Brain microvascular endothelial cell (primary cell): ENCODE measurements at regions not wholly inside any gene's neighbourhood (a gene's known extent, or its start where the extent isn't known, plus 50 kb on each side); places are given as distances from the start of the nearest gene placed in this dataset.
"Not testable (repeated sequence)": the region's sequence is repeated elsewhere in the genome, so short reads cannot be mapped to it uniquely, and the experiment has no call there.

Experiments used
- DNase-seq: peaks from one replicate; pipeline ENCODE4 v3.0.0-alpha.2; 2020
- H3K27ac ChIP-seq: fragments of 250-450 bp; sonication (Bioruptor Pico); 2 replicates; pipeline ENCODE4 v1.5.1; 2020; ENCODE audit warnings: mild to moderate bottlenecking, moderate library complexity
- H3K27me3 ChIP-seq: fragments of 250-450 bp; sonication (Bioruptor Pico); replicated peaks from 2 replicates; pipeline ENCODE4 v1.5.1; 2020; ENCODE audit warnings: mild to moderate bottlenecking
- H3K36me3 ChIP-seq: fragments of 250-450 bp; sonication (Bioruptor Pico); replicated peaks from 2 replicates; pipeline ENCODE4 v1.5.1; 2020; ENCODE audit warnings: mild to moderate bottlenecking
- H3K4me3 ChIP-seq: 2 replicates; pipeline ENCODE4 v1.5.1; 2011; ENCODE audit warnings: low read depth, mild to moderate bottlenecking, control low read depth, low read length, moderate library complexity
- in situ Hi-C: cut with HindIII; loops from 2 replicates; pipeline ENCODE4 v1.10.0; 2017; ENCODE audit warnings: low sequenced_read_pairs, low pct_ligation_motif_present
- TF ChIP-seq, protein P1 (sequence below): IDR thresholded peaks from 2 replicates; pipeline ENCODE4 v1.5.1; 2011; ENCODE audit warnings: low read depth, mild to moderate bottlenecking, moderate library complexity, low read length, control low read depth, inconsistent platforms; ENCODE audit errors: missing control alignments

- Histone ChIP-seq H3K27ac (no peak overlapping the region), H3K36me3 (no peaks in the 10 kb centered on the region), H3K4me3 (no peak overlapping the region), H3K27me3 (no peaks in the 10 kb centered on the region)
- in situ Hi-C loops, result no loop called here
- TF ChIP-seq, protein P1, sequence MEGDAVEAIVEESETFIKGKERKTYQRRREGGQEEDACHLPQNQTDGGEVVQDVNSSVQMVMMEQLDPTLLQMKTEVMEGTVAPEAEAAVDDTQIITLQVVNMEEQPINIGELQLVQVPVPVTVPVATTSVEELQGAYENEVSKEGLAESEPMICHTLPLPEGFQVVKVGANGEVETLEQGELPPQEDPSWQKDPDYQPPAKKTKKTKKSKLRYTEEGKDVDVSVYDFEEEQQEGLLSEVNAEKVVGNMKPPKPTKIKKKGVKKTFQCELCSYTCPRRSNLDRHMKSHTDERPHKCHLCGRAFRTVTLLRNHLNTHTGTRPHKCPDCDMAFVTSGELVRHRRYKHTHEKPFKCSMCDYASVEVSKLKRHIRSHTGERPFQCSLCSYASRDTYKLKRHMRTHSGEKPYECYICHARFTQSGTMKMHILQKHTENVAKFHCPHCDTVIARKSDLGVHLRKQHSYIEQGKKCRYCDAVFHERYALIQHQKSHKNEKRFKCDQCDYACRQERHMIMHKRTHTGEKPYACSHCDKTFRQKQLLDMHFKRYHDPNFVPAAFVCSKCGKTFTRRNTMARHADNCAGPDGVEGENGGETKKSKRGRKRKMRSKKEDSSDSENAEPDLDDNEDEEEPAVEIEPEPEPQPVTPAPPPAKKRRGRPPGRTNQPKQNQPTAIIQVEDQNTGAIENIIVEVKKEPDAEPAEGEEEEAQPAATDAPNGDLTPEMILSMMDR, result no peak
- no peak for DNase-seq
Observed at GRCh38 chr10:33967606-33968120, 633.2 kb upstream of the NRP1 start.

GRCh38 chr10:33966946-33967345, 632.5 kb upstream of the NRP1 start:
- DNase-seq, result no peak
- Histone ChIP-seq H3K27ac (no peak overlapping the region), H3K36me3 (no peaks in the 10 kb centered on the region), H3K27me3 (no peaks in the 10 kb centered on the region), H3K4me3 (no peak overlapping the region)
- TF ChIP-seq, protein P1, result no peak
- in situ Hi-C loops, result no loop called here

DNA sequence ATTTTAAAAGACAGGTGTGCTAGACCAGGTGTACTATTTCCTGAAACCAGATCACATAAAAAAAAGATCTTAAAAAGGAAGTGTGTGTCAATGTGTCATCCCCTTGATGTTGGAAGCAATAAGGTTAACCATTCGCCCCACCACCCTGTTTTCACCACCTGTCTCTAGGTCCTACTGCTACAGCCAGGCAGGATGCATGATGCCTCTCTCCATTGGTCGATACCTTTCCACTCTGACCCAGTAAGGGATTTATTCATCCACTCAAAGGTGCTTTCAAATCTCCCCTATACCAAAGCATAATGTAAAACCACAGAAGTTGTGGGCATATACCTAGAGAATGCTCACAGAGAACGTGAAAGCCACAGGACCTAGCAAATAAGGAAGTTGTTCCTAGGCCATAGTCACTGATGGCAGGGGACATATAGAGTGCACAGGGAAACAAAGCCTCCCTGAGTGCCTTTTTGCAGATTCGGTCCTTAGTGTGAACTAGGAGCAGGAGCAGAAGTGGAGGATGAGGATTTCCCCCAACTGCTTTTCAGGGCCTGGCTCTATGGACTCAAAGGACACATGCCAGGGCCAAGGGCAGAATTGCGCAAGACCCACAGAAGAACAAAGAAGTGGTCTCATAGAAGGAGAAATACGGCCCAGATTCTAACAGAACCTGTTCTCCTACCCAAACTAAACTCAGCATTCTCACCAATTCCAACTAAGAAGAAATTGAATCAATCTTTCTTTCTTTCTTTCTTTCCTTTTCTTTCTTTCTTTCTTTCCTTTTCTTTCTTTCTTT, 631.5 kb upstream of the NRP1 start:
- Histone ChIP-seq H3K27me3 (no peaks in the 10 kb centered on the region), H3K36me3 (no peaks in the 10 kb centered on the region), H3K27ac (no peak overlapping the region), H3K4me3 (no peak overlapping the region)
- in situ Hi-C loops, result no loop called here
- TF ChIP-seq, protein P1, result no peak
- DNase-seq, result no peak

- TF ChIP-seq, protein P1, result no peak
- Histone ChIP-seq H3K36me3 (no peaks in the 10 kb centered on the region), H3K27me3 (no peaks in the 10 kb centered on the region), H3K27ac (no peak overlapping the region), H3K4me3 (no peak overlapping the region)
- no peak for DNase-seq
- in situ Hi-C loops, result no loop called here
Observed at GRCh38 chr10:33963729-33964128, 629.3 kb upstream of the NRP1 start.

DNA sequence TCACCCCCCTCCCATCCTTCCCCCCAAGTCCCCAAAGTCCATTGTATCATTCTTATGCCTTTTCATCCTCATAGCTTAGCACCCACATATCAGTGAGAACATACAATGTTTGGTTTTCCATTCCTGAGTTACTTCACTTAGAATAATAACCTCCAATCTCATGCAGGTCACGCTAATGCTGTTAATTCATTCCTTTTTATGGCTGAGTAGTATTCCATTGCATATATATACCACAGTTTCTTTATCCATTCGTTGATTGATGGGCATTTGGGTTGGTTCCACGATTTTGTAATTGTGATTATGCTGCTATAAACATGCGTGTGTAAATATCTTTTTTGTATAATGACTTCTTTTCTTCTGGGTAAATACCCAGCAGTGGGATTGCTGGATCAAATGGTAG, 621.9 kb upstream of the NRP1 start:
- H3K36me3 ChIP-seq, in situ Hi-C loops, DNase-seq, H3K27ac ChIP-seq, H3K27me3 ChIP-seq, H3K4me3 ChIP-seq: not testable (repeated sequence)

DNA sequence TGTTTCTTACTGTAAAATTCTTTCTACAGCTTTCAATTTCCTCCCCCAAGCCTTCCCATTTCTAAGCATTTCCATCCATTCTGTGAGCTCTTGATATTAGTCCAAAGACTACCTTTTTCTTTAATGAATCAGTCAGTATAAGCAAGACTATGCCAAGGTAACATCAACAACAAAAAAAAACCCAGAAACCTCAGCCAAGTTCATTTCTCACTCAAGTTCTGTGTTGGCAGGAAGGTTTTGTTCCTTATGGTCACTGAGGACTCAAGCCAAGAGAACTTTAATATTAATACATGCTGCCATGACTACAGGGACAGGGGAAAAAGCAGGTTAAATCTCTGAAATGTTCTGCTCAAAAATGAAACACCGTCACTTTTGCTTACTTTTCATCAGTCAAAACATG, 621.2 kb upstream of the NRP1 start:
- no peak overlapping the region for H3K27ac ChIP-seq
- no peaks in the 10 kb centered on the region for H3K27me3 ChIP-seq
- TF ChIP-seq, protein P1, result no peak
- no peak overlapping the region for H3K4me3 ChIP-seq
- no peaks in the 10 kb centered on the region for H3K36me3 ChIP-seq
- in situ Hi-C loops, result no loop called here
- no peak for DNase-seq
